ENCODE measurements at regions not wholly inside any gene's neighbourhood (a gene's known extent, or its start where the extent isn't known, plus 50 kb on each side); places are given as distances from the start of the nearest gene placed in this dataset.

- no peak for DNase-seq (ENCODE audit: low read depth)
Measured at GRCh38 chr18:25810736-25811135, 279.7 kb downstream of the SS18 start.

- no peak for DNase-seq (ENCODE audit: low read depth)
Measured at GRCh38 chr18:25805939-25806338, 284.5 kb downstream of the SS18 start.

- DNase-seq (ENCODE audit: low read depth): no peak
Measured at GRCh38 chr18:25805323-25805722, 285.1 kb downstream of the SS18 start.

GRCh38 chr18:25799231-25799630, 291.2 kb downstream of the SS18 start:
- DNase-seq (ENCODE audit: low read depth): no peak

GRCh38 chr18:25798046-25798445, 292.4 kb downstream of the SS18 start:
- no peak for DNase-seq (ENCODE audit: low read depth)

- DNase-seq (ENCODE audit: low read depth): no peak
Measured at GRCh38 chr18:25795213-25795612, 295.2 kb downstream of the SS18 start.

GRCh38 chr18:25787276-25787675, 303.1 kb downstream of the SS18 start:
- DNase-seq (ENCODE audit: low read depth): no peak

GRCh38 chr18:25786758-25787157, 303.7 kb downstream of the SS18 start:
- DNase-seq (ENCODE audit: low read depth): no peak

GRCh38 chr18:25780105-25780504, 310.3 kb downstream of the SS18 start:
- no peak for DNase-seq (ENCODE audit: low read depth)

- no peak for DNase-seq (ENCODE audit: low read depth)
Measured at GRCh38 chr18:25771796-25772195, 318.6 kb downstream of the SS18 start.

- DNase-seq (ENCODE audit: low read depth): no peak
Measured at GRCh38 chr18:25764777-25765176, 325.6 kb downstream of the SS18 start.

GRCh38 chr18:25759111-25759510, 331.3 kb downstream of the SS18 start:
- no peak for DNase-seq (ENCODE audit: low read depth)

GRCh38 chr18:25743646-25744151, 346.7 kb downstream of the SS18 start:
- no peak for DNase-seq (ENCODE audit: low read depth)

- DNase-seq (ENCODE audit: low read depth): no peak
Measured at GRCh38 chr18:25739376-25739775, 351.0 kb downstream of the SS18 start.

- no peak for DNase-seq (ENCODE audit: low read depth)
Measured at GRCh38 chr18:25737710-25738311, 352.6 kb downstream of the SS18 start.

- no peak for DNase-seq (ENCODE audit: low read depth)
Measured at GRCh38 chr18:25736516-25736915, 353.9 kb downstream of the SS18 start.

- DNase-seq (ENCODE audit: low read depth): no peak
Measured at GRCh38 chr18:25735459-25735858, 355.0 kb downstream of the SS18 start.

- DNase-seq (ENCODE audit: low read depth): no peak
Measured at GRCh38 chr18:25734336-25734735, 356.1 kb downstream of the SS18 start.

- no peak for DNase-seq (ENCODE audit: low read depth)
Measured at GRCh38 chr18:25732862-25733261, 357.6 kb downstream of the SS18 start.

- no peak for DNase-seq (ENCODE audit: low read depth)
Measured at GRCh38 chr18:25729072-25729471, 361.3 kb downstream of the SS18 start.

GRCh38 chr18:25727281-25727985, 363.0 kb downstream of the SS18 start:
- no peak for DNase-seq (ENCODE audit: low read depth)

GRCh38 chr18:25726298-25726697, 364.1 kb downstream of the SS18 start:
- no peak for DNase-seq (ENCODE audit: low read depth)

GRCh38 chr18:25725501-25725900, 364.9 kb downstream of the SS18 start:
- DNase-seq (ENCODE audit: low read depth): no peak

GRCh38 chr18:25724997-25725396, 365.4 kb downstream of the SS18 start:
- no peak for DNase-seq (ENCODE audit: low read depth)
